Keratinocyte (primary cell): ENCODE measurements at regions not wholly inside any gene's neighbourhood (a gene's known extent, or its start where the extent isn't known, plus 50 kb on each side); places are given as distances from the start of the nearest gene placed in this dataset.
"Not testable (repeated sequence)": the region's sequence is repeated elsewhere in the genome, so short reads cannot be mapped to it uniquely, and the experiment has no call there.

Experiments used
- EZH2 ChIP-seq: IDR thresholded peaks from one replicate; pipeline ENCODE4 v1.6.1; 2012; ENCODE audit warnings: inconsistent platforms, mild to moderate bottlenecking, low read length, moderate library complexity
- TF ChIP-seq, protein P1 (sequence below), 3 experiments: IDR thresholded peaks in 1 of 3; conservative IDR thresholded peaks in 1 of 3; optimal IDR thresholded peaks in 1 of 3; 2 replicates in 2 of 3; 3 replicates in 1 of 3; pipeline versions ENCODE3 to v1.5.1; 2011; ENCODE audit warnings: low read length in 3 of 3, mild to moderate bottlenecking in 3 of 3, moderate library complexity in 2 of 3, control low read depth in 1 of 3, inconsistent platforms in 1 of 3; ENCODE audit not compliant: insufficient read depth in 2 of 3; ENCODE audit errors: extremely low read depth in 1 of 3

DNA sequence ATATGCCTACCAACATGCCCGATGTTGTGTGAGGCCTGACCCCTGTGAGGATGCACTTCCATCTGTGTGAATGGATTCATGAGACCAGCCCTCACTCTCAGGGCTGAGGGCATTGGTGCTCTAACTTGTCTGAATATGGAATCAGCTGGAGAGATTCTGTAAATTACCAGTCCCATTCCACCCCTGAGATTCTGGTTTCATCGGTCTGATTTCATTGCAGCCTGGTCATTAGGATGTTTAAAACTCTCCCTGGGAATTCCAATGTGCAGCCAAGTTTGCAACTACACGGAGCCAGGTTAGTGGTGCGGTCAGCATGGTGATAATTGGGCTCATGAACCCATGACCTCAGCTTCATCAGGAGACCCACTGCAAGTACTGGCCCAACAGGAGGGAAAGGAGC, 51.4 kb upstream of the TP53BP2 start:
- TF ChIP-seq, protein P1, sequence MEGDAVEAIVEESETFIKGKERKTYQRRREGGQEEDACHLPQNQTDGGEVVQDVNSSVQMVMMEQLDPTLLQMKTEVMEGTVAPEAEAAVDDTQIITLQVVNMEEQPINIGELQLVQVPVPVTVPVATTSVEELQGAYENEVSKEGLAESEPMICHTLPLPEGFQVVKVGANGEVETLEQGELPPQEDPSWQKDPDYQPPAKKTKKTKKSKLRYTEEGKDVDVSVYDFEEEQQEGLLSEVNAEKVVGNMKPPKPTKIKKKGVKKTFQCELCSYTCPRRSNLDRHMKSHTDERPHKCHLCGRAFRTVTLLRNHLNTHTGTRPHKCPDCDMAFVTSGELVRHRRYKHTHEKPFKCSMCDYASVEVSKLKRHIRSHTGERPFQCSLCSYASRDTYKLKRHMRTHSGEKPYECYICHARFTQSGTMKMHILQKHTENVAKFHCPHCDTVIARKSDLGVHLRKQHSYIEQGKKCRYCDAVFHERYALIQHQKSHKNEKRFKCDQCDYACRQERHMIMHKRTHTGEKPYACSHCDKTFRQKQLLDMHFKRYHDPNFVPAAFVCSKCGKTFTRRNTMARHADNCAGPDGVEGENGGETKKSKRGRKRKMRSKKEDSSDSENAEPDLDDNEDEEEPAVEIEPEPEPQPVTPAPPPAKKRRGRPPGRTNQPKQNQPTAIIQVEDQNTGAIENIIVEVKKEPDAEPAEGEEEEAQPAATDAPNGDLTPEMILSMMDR (optimal IDR thresholded peaks at IDR 0.05 in 1 of 3, IDR thresholded peaks at IDR 0.05 in 1 of 3, conservative IDR thresholded peaks at IDR 0.05 in 1 of 3; ENCODE audit: extremely low read depth in 1 of 3, insufficient read depth in 2 of 3, low read length in 3 of 3) = not testable (repeated sequence)
- TF ChIP-seq EZH2 = not testable (repeated sequence)
